H1 (cell line): ENCODE measurements at regions not wholly inside any gene's neighbourhood (a gene's known extent, or its start where the extent isn't known, plus 50 kb on each side); places are given as distances from the start of the nearest gene placed in this dataset.

Source experiments
- CEBPB ChIP-seq: IDR thresholded peaks from 2 replicates; pipeline ENCODE4 v1.6.1; 2012; ENCODE audit warnings: low read depth, low read length
- E2F6 ChIP-seq: IDR thresholded peaks from 2 replicates; pipeline ENCODE4 v1.6.1; 2012; ENCODE audit warnings: inconsistent platforms
- KDM4A ChIP-seq: IDR thresholded peaks from one replicate; pipeline ENCODE4 v1.7.1; 2012; ENCODE audit warnings: low read depth, mild to moderate bottlenecking, moderate library complexity, low read length, inconsistent platforms; ENCODE audit not compliant: severe bottlenecking
- NANOG ChIP-seq: IDR thresholded peaks from 2 replicates; pipeline ENCODE4 v1.6.1; 2011; ENCODE audit warnings: low read length, low read depth, mild to moderate bottlenecking, inconsistent platforms; ENCODE audit not compliant: insufficient read depth, poor library complexity, severe bottlenecking
- RAD21 ChIP-seq, 2 experiments: IDR thresholded peaks in 1 of 2; conservative IDR thresholded peaks in 1 of 2; 2 replicates each; pipeline ENCODE4 v1.6.1; 2011; ENCODE audit warnings: low read depth in 2 of 2, low read length in 2 of 2, improper control_type of control experiment in 1 of 2, inconsistent platforms in 1 of 2, mild to moderate bottlenecking in 1 of 2, moderate library complexity in 1 of 2
- SIRT6 ChIP-seq: IDR thresholded peaks from one replicate; pipeline ENCODE4 v1.7.1; 2012; ENCODE audit warnings: low read length, inconsistent platforms
- SUZ12 ChIP-seq: fragments of 200-600 bp; sonication (generic); IDR thresholded peaks from 2 replicates; pipeline ENCODE4 v1.6.1; 2012; ENCODE audit warnings: mild to moderate bottlenecking, inconsistent platforms, low read length, moderate library complexity, mixed read lengths
- TEAD4 ChIP-seq: IDR thresholded peaks from 2 replicates; pipeline ENCODE4 v1.6.1; 2012; ENCODE audit warnings: low read depth, low read length, inconsistent platforms, mixed read lengths
- YY1 ChIP-seq: IDR thresholded peaks from 2 replicates; pipeline ENCODE4 v1.6.1; 2011; ENCODE audit warnings: low read depth, mild to moderate bottlenecking, low read length
- TF ChIP-seq, protein P1 (sequence below): fragments of 300-600 bp; sonication (generic); IDR thresholded peaks from 2 replicates; pipeline ENCODE4 v1.7.1; 2012; ENCODE audit warnings: low read length, moderate library complexity, mild to moderate bottlenecking, inconsistent platforms; ENCODE audit not compliant: insufficient replicate concordance

DNA sequence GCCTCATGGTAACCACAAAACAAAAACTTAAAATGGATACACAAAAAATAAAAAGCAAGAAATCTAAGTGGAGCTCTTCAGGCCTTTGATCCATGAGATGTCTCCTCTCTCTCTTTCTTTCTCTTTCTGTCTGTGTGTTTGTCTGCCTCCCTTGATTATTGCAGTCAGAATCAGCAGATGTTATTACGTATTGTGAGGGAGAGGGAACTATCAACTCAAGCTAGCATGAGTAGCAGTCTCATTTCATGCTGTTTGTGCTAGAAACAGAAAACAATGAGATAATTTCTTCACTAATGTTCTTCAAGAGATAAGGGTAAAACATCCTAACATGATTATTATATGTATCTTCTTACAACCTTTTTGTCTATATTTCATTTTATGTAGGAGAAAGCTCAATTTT lies 103.7 kb upstream of the PDC start (continued):
- TF ChIP-seq, protein P1, sequence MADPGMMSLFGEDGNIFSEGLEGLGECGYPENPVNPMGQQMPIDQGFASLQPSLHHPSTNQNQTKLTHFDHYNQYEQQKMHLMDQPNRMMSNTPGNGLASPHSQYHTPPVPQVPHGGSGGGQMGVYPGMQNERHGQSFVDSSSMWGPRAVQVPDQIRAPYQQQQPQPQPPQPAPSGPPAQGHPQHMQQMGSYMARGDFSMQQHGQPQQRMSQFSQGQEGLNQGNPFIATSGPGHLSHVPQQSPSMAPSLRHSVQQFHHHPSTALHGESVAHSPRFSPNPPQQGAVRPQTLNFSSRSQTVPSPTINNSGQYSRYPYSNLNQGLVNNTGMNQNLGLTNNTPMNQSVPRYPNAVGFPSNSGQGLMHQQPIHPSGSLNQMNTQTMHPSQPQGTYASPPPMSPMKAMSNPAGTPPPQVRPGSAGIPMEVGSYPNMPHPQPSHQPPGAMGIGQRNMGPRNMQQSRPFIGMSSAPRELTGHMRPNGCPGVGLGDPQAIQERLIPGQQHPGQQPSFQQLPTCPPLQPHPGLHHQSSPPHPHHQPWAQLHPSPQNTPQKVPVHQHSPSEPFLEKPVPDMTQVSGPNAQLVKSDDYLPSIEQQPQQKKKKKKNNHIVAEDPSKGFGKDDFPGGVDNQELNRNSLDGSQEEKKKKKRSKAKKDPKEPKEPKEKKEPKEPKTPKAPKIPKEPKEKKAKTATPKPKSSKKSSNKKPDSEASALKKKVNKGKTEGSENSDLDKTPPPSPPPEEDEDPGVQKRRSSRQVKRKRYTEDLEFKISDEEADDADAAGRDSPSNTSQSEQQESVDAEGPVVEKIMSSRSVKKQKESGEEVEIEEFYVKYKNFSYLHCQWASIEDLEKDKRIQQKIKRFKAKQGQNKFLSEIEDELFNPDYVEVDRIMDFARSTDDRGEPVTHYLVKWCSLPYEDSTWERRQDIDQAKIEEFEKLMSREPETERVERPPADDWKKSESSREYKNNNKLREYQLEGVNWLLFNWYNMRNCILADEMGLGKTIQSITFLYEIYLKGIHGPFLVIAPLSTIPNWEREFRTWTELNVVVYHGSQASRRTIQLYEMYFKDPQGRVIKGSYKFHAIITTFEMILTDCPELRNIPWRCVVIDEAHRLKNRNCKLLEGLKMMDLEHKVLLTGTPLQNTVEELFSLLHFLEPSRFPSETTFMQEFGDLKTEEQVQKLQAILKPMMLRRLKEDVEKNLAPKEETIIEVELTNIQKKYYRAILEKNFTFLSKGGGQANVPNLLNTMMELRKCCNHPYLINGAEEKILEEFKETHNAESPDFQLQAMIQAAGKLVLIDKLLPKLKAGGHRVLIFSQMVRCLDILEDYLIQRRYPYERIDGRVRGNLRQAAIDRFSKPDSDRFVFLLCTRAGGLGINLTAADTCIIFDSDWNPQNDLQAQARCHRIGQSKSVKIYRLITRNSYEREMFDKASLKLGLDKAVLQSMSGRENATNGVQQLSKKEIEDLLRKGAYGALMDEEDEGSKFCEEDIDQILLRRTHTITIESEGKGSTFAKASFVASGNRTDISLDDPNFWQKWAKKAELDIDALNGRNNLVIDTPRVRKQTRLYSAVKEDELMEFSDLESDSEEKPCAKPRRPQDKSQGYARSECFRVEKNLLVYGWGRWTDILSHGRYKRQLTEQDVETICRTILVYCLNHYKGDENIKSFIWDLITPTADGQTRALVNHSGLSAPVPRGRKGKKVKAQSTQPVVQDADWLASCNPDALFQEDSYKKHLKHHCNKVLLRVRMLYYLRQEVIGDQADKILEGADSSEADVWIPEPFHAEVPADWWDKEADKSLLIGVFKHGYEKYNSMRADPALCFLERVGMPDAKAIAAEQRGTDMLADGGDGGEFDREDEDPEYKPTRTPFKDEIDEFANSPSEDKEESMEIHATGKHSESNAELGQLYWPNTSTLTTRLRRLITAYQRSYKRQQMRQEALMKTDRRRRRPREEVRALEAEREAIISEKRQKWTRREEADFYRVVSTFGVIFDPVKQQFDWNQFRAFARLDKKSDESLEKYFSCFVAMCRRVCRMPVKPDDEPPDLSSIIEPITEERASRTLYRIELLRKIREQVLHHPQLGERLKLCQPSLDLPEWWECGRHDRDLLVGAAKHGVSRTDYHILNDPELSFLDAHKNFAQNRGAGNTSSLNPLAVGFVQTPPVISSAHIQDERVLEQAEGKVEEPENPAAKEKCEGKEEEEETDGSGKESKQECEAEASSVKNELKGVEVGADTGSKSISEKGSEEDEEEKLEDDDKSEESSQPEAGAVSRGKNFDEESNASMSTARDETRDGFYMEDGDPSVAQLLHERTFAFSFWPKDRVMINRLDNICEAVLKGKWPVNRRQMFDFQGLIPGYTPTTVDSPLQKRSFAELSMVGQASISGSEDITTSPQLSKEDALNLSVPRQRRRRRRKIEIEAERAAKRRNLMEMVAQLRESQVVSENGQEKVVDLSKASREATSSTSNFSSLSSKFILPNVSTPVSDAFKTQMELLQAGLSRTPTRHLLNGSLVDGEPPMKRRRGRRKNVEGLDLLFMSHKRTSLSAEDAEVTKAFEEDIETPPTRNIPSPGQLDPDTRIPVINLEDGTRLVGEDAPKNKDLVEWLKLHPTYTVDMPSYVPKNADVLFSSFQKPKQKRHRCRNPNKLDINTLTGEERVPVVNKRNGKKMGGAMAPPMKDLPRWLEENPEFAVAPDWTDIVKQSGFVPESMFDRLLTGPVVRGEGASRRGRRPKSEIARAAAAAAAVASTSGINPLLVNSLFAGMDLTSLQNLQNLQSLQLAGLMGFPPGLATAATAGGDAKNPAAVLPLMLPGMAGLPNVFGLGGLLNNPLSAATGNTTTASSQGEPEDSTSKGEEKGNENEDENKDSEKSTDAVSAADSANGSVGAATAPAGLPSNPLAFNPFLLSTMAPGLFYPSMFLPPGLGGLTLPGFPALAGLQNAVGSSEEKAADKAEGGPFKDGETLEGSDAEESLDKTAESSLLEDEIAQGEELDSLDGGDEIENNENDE: no peak
- TF ChIP-seq RAD21 (IDR thresholded peaks at IDR 0.05 in 1 of 2, conservative IDR thresholded peaks at IDR 0.05 in 1 of 2; ENCODE audit: low read depth in 2 of 2, low read length in 2 of 2) (no peak), TEAD4 (no peak), E2F6 (no peak), SIRT6 (no peak), NANOG (no peak), KDM4A (no peak), SUZ12 (no peak), CEBPB (no peak), YY1 (no peak)
